ENCODE measurements at regions not wholly inside any gene's neighbourhood (a gene's known extent, or its start where the extent isn't known, plus 50 kb on each side); places are given as distances from the start of the nearest gene placed in this dataset.
"Not testable (repeated sequence)": the region's sequence is repeated elsewhere in the genome, so short reads cannot be mapped to it uniquely, and the experiment has no call there.

DNA sequence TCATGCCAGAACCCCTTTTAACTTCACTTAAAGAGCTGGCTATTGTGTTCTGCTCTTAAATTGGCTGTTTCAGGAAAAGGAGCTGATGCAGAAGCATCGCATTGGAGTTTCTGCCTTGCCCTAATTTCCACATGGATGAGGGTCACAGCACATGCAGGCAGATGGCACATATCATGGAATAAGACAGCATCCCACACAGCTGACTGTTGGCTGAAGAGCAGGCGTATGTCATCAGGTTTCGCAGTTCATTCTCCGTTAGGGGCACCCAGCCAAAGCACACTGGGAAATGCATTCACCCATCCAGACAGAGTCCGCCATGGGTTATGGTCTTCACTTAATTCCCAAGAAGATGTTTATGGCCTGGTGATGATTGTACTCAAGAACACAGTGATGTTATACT, 572.5 kb downstream of the LIG4 start:
- peak; percentile 96 for DNase-seq

- peak in 1 of 2 experiments; percentile 12 for DNase-seq
Measured at GRCh38 chr13:107641574-107641973, 573.8 kb downstream of the LIG4 start.

DNA sequence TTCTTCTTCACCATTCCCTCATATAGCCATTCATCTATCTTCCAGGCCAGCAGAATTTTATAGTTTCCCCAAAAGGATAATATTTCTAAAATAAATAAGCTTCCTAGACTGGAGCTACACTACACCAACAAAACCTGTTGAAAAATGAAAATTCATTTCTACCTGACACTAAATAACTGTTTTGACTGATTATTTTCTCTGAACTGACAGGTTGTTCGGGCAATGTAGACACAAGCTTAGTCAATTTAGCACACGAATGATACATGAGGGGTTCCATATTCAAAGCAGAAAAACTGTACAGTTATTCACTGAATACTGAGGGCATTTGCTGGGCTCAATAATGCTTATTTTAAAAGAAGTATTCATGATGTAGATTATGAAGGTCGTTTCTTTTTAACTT, 589.7 kb downstream of the LIG4 start:
- no peak for DNase-seq

DNA sequence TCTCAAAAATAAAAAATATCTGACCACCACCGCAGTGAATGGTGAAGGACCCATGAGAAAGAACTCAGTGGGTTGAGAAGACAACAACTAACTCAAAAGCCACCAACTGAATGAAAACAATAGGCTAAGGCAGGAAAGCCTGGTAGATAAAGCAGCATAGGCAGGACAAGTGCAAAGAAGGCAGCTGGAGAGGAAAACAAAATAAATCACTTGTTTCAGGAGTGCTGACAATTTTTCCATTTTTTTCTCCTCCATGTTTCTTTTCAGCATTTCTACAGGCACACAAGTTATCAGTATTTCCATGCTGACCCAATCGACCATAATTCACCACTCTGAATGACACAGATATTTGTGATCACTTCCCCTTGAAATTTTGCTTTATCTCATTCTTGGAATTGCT, 597.8 kb downstream of the LIG4 start:
- no peak for DNase-seq

DNA sequence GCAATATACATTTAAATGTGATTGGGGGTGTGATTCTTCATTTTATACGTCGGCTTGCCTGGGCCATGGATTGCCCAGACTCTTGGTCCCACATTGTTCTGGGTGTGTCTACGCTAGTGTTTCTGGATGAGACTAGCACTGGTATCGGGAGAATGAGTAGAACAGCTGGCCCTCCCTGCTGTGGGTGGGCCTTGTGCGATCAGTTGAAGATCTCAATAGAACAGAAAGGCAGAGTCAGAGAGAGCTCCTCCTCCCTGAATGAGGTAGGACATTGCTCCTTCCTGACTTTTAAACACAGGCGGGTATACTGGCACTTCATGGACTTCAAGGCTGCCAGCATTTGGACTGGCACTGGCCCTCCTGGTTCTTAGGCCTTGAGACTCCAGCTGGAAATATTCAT, 603.0 kb downstream of the LIG4 start:
- DNase-seq, result no peak

GRCh38 chr13:107608736-107609135, 606.6 kb downstream of the LIG4 start:
- no peak for DNase-seq

DNA sequence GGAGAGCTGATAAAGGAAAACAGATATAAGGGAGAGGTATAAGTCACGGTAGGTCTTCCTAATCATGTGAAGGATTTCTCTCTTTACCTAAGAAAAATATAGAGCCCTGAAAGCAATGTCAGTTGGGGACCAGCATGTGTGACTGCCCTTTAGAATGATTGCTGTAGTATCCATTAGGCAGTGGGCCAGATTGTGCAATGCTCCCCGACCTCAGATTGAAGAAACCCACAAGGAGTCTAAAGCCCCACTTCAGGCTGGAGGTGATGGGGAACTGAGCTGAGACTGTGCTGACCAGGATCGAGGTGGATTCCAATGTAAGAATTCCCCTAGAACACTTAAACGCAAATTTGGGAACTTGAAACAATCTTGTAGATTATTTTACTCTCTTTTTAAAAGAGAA, 614.4 kb downstream of the LIG4 start:
- no peak for DNase-seq

- DNase-seq, result not testable (repeated sequence)
Measured at GRCh38 chr13:107596306-107596705, 619.0 kb downstream of the LIG4 start.

DNA sequence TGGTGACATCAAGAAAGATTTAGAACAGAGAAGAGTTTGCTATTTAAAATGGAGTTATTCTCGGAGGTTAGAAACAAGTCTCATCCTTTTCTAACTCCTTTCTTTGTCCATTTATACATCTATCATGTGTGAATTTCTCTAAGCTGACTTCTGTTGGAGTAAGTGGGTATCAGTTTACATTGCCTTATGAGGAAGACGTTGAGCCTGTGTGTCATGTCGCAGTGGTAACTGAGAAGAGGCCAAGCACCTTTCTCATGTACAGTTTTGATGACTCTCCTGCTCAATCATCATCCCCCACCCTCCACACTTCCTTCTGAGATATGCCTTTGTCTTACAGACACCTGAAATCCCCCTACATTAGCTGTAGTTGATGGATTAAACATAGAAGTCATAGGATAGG, 624.8 kb downstream of the LIG4 start:
- DNase-seq, result peak in 1 of 2 experiments; percentile 17

- no peak for DNase-seq
Measured at GRCh38 chr13:107587681-107588080, 627.7 kb downstream of the LIG4 start.

DNA sequence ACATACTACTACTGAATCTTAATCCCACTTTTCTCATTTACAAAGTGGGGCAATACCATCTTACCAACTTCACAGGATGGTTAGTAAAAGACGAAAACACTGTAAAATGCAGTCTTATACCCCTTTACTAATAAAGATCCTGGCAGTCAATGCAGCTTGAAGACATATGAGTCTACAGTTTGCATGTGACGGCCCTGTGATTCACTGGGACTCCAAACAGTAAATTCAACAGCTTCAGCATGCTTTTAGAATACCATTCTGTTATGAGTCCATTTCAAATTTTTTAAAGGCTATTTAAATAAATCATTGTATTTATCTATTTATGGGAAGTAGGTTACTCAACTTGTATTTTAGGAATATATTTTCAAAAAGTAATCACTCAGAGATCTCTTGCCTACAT, 629.1 kb downstream of the LIG4 start:
- no peak for DNase-seq

- DNase-seq, result peak; percentile 58 to 72
Measured at GRCh38 chr13:107585469-107586180, 629.7 kb downstream of the LIG4 start.

GRCh38 chr13:107582171-107582570, 633.2 kb downstream of the LIG4 start:
- DNase-seq, result no peak

DNA sequence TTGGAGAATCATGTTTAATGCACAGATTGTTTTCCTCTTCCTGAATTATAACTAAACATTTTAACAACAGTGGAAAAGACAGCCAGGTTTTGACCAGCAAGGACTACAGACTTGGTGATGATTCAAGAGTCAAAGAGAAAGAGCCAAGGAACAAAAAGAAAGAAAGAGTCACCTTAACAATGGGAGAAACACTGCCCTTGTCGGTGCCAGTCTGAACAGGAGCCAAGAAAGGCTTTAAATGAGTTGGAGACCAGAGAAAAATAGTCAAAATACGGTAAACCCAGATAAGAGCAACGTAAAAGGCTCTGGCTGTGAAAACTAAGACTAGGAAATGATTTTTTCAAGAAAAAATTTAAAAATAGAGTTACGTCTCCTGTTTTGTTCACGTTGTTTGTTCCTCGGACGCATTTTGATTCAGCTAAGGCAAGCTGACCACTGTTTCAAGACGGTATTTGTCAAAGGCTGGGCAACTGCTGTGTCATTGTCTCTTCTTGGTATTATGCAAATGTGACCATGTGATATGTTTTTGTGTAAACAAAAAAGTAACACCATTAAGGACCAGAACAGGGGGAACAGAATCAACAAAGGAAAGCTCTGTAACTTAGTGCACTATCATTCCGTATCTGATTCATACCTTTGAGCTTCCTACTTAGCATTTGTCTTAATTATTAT, 634.5 kb downstream of the LIG4 start:
- DNase-seq, result no peak

- DNase-seq, result no peak
Measured at GRCh38 chr13:107576430-107576829, 638.9 kb downstream of the LIG4 start.

DNA sequence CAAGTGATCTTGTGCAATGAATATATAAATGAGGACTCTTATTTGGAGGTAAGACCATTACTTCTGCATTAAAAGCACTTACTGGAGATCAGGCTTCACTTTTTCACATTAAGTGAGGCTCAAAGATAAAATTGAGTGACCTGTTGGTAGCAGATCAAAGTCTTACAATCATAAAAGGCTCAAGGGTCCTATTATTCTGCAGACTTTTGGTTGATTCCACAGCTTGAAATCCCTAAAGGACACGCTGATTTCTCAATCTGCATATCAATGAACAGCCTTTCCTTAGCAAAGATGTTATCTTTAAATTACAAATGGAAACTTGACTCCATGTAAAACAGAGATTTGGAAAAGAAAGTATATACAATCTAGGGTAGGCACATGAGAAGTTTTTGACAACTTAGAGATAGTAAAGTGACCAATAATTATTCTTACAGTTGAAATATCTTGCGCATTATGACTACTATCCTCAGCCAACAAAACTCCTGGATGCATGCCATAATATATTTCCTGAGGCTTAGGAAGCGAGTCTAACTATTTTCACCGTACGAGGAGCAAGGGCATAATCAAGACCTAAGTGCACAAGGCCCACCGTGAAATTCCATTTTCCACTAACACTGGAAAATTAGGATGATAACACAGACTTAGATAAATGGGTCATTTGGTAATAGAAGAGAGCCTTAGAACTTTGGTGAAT, 640.7 kb downstream of the LIG4 start:
- no peak for DNase-seq

DNA sequence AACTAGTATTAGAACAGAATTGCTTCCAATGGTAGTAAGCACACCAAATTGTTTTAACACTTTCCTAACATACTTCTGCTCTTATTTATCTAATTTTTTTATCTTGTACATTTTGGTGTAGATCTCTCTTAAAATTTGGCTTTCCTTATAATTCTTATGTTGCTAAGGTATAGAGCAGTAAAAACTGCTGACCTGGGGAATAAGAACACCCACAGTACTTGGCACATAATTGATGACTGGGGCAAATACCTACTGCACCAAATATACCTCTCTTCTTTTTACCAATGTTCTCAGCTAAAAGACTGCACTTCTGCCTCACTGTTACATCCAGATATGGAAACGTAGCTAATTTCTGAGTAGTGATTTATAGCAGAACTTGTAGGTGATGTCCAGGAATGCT, 642.2 kb downstream of the LIG4 start:
- DNase-seq, result no peak

- DNase-seq, result no peak
Measured at GRCh38 chr13:107572156-107572555, 643.2 kb downstream of the LIG4 start.

- no peak for DNase-seq
Measured at GRCh38 chr13:107568181-107568580, 647.2 kb downstream of the LIG4 start.

DNA sequence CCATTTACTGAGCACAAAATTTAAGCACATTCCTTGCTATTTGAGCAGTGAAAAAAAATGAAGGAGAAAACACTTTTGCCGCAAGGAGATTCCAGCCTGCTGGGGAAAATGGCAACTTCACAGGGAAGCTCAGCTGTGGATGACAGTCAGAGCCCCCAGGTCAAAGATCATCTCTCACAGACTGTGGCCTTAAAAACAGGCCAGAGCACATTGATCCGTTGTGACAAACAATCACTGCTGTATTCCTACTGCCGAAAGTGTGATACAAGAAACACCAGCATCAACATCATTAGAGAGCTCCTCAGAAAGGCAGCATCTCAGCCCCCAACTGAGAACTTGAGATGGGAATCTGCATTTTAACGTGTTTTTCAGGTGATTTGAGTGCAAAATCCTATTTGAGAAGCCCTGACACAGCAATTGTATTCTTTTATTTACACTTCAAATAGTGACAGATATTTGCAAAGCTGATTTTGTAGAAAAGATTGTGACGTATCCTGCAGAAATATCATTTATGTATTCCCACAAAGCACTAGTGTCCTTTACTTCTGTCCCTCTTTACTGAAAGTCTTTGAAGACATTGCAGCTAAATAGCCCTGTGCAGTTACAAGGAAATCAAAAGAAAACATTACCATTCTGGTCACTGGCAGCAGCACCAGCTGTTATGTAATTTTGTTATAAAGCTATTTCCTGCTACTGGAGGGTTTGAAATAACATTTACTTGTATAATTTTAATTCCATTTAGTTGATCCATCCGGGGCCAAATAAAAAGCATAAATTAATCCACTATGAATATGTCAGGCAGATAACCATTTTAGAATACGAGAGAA, 652.0 kb downstream of the LIG4 start:
- no peak for DNase-seq

- no peak for DNase-seq
Measured at GRCh38 chr13:107562203-107562602, 653.1 kb downstream of the LIG4 start.

DNA sequence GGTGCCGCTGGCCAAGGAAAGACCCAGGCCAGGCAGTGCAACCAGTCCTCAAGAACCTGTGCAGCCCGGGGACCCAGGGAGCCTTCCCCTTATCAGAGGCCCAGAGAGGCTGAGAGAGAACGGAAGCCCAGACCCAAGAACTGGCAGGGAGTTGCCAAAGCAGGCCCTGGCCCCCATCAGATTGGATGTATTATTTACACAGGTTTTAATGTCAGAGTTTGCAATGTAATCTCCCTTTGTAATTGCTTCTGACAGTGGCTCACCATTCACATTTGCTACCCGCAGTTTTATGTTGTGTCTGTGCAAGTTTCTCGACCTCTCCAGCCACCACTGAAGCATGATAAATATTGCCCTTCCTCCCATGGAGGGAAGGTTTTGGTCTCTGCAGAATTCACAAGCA, 660.9 kb downstream of the LIG4 start:
- peak; percentile 59 to 81 for DNase-seq

DNA sequence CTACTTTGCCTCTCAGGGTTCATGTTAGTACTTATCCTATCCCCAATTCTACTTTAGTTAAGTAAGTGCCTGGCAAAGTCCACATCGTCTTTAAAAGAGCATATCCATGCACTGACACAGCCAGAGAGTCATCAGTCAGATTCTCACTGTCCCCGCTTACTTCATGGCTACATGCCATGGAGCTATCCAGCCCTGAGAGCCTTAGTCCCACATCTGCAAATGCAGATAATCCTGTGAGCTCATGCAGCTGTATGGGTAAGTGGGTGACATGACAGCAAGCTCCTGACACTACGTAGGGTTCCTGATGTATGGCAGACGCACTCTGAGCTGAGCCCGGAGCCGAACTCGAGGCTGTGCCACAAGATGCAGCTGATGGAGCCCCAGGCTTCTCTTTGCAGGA, 661.5 kb downstream of the LIG4 start:
- peak; percentile 60 to 77 for DNase-seq
